ENCODE measurements at regions not wholly inside any gene's neighbourhood (a gene's known extent, or its start where the extent isn't known, plus 50 kb on each side); places are given as distances from the start of the nearest gene placed in this dataset.
A peak's percentile ranks its signal among the peaks of the same experiment; 100 is the strongest.
"Not testable (repeated sequence)": the region's sequence is repeated elsewhere in the genome, so short reads cannot be mapped to it uniquely, and the experiment has no call there.

DNA sequence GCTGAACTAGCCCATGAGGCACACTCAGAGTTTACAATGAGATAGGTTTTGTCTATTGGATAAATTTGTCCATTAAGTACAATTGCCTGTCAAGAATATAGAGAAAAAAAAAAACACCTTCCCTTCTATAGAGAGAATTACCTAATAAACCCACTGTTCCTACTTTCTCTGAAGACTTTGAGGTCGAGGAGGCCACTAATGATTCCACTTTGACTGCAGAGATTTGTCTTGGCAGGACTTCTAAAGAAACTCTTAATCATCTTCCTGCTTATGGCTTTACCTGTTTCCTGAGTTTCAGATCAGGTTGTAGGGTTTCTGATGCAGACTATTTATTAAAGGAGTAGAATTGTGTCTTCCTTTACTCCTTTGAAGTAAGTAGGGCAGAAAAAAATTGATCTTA is 342.4 kb upstream of the KCNMB2 start:
- DNase-seq: no peak

DNA sequence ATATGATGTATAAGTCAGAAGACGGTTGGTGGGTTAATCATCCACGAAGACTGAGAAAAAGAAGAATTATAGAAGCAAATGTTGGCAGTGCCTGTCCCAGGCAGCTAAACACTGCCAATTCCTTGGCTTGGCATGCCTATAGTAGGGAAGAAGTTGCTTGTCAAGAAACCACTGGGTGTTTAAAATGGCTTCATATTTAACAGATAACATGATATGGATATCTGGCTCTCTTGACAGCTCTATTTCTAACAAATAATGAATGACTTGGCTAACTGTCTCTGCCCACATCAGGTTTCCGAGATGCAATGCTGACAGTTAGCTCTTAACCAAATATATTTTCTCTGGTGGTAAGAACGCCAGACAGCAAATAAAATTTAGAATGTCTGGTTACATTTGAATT is 341.7 kb upstream of the KCNMB2 start:
- no peak for DNase-seq

DNA sequence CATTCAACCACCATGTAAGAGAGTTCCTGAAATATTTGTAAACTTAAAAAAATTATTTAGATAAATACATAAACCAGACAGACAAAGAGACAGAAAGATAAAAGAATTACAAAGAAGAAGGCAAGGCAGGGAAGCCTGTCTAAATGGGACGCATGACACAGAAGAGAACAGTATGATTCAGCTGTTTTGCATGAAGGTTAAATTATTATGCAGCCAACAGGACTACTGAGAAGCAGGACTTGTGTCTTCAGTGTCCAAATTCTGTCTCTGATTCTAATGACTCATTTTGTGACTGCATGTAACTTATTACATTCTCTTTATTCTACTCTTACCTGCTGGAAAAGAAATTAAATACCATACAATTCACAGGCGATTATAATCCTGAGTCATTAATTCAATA is 340.4 kb upstream of the KCNMB2 start:
- no peak for DNase-seq

DNA sequence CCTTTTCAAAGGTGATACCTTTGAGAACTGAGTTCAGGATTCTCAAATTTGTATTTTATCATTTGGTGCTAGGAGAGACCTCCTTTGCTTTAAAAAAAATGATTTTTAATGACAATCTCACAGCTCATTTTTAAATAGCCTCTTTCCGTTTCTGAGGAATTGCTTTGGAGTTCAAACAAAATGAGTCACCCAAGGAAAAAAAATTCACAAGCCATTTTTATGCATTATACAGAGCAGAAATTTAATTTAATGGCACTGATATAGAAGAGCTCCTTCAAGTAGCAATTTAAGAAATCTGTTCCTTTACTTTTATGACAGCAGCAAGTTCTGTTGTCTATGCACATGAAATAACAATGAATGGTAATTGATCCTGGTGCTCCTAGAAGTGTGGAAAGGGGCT is 337.9 kb upstream of the KCNMB2 start:
- DNase-seq: no peak

DNA sequence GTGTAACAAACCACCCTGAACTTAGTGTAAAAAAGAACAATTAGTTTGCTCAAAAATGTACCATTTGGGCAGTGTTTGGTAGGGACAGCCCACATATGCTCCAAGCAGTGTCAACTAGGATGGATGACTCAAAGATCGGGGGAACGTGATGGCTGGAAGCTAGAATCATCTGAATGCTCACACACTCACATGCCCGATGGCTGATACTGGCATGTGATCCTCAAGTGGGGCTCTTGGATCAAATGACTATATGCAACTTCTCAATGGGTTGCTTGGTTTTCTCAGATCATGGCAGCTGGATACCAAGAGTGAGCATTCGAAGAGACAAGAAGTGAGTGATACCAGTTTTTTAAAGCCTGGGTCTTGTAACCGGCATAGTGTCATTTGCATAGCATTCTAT is 335.9 kb upstream of the KCNMB2 start:
- DNase-seq: no peak

DNA sequence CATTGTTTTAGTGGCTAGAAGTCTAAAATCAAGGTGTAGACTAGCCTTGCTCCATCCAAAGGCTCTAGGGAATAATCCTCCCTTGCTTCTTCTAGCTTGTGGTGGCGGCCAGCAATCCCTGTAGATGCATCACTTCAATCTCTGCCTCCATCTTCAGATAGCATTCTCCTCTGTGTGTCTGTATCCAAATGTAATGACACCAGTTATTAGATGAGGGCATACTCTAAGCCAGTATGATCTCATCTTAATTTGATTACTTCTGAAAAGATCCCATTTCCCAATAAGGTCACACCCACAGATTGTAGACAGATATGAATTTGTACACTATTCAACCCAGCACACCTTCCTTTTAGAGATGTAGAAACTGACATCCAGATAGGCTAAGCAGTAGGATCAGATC is 334.5 kb upstream of the KCNMB2 start:
- no peak for DNase-seq

DNA sequence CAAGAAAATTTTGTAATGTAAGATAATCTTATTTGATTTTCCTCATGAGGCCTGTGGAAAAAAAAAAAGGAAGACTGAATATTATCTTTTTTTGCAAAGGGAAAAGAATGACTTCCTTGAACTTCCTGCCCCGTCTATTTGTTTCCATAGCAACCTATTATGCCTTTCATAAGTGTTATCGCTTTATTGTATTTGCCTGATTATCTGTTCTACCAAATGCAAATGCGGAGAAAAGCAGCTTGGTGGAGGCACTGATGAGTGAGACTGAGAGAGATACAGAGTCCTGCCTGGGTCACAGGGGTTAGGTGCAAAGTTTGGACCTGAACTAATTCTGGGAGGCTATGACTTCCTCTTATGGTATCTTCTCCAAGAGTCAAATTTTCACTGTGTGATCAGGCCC is 334.0 kb upstream of the KCNMB2 start:
- DNase-seq: no peak

DNA sequence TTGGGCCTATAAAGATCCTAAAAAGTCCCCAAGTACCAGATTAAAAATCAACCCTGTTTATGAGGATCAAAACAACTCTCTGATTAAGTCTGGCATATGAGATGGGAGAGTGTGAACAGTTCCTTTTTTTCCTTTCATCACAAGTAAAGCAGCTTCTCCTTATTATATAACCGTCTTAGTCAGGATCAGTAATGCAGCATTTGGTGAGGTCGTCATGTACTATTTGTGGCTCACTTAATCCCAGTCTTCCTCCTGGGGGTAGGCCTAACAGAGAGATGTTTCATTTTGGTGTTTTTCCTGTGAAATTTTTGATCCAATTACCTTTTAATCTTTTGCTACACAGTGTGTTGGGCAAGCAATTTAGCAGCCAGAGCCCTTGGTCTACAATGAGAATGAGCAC is 333.1 kb upstream of the KCNMB2 start:
- peak in 1 of 2 donors; percentile 41 for DNase-seq

DNA sequence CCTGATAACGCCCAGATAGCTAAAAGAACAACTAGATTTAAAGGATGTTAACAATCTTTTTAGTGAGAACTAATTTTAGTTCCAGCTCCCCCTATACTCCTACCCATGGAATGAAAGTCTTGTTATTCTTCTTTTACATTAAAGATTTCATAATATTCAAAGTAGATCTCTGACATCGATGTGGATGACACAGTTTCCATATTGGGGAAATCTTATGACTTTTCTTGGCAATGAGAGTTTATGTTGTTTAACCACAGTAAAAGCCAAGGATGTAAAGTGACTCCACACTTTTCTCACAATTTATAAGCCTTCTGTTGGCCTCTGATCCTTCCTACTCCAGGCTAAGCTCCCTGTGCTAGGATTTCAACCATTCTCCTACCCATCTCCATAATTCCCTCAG is 332.6 kb upstream of the KCNMB2 start:
- DNase-seq: no peak

DNA sequence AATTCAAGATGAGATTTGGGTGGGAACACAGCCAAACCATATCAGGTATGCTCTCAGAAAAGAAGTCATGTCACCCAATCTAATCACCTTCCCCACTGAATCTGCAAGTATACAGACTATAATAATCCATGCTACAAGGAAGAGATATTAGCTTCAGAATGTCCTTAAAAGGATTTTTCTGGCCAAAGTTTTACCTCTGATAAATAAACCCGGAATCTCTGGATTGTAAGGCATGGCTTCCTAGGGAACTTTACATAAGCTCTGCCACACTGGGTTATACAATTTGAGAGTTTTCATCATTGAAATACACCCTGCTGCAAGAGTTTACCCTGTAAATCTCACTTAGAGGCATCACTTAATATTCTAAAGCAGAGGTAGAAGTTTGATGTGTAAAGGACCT is 330.5 kb upstream of the KCNMB2 start:
- no peak for DNase-seq

DNA sequence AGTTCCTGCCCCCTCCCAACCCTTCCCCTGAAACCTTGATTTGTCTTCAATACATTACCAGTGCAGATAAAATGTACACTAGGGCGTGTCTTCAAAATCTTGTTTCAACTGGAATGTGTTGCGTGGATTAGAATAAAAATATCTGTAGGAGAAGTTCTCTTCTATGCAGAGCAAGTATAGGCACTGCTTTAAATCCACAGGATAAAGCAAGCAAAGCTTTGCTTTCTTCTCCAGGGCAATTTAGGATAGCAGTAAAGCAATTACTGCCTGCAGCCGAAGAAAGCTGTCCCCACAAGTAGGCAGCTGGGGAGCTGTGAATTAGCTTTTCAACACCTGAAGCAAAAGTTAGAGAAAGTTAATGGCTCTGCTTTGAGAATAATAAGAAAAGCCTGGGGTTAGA is 329.7 kb upstream of the KCNMB2 start:
- no peak for DNase-seq

DNA sequence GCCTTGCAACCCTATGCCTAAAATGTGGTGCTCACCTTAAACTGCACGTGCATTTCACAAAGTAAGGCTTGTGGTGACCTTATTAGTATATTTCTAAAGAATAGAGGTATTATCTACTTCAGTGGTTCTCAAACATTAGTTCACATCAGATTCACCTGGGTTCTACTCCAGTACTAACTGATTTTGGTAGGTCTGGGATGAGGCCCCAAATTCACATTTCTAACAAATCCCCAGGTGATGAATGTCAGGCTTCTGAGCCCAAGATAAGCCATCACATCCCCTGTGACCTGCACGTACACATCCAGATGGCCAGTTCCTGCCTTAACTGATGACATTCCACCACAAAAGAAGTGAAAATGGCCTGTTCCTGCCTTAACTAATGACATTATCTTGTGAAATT is 329.1 kb upstream of the KCNMB2 start:
- DNase-seq: not testable (repeated sequence)

DNA sequence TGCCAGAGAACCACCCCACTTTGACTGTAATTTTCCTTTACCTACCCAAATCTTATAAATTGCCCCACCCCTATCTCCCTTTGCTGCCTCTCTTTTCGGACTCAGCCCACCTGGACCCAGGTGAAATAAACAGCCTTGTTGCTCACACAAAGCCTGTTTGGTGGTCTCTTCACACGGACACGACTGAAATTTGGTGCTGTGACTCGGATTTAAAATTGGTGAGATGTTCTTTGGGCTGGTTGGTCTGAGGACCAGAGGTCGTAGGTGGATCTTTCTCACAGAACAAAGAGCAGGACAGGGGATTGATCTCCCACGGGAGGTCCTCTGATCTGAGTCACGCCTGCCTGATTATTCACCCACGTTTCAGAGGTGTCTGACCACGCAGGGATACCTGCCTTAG is 328.6 kb upstream of the KCNMB2 start:
- DNase-seq: not testable (repeated sequence)

DNA sequence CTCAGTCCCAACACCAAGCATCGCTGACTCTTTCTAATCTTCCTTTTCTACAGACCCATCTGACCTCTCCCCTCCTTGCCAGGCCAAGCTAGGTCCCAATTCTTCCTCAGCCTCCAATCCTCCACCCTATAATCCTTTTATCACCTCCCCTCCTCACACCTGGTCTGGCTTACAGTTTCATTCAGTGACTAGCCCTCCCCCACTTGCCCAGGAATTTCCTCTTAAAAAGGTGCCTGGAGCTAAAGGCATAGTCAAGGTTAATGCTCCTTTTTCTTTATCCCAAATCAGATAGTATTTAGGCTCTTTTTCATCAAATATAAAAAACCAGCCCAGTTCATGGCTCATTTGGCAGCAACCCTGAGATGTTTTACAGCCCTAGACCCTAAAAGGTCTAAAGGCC is 327.1 kb upstream of the KCNMB2 start:
- DNase-seq: not testable (repeated sequence)

DNA sequence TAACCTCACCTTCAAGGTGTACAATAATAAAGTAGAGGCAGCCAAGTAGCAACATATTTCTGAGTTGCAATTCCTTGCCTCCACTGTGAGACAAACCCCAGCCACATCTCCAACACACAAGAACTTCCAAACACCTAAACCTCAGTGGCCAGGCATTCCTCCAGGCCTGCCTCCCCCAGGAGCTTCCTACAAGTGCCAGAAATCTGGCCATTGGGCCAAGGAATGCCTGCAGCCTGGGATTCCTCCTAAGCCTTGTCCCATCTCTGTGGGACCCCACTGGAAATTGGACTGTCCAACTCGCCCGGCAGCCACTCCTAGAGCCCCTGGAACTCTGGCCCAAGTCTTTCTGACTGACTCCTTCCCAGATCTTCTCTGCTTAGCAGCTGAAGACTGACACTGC is 326.6 kb upstream of the KCNMB2 start:
- DNase-seq: not testable (repeated sequence)

DNA sequence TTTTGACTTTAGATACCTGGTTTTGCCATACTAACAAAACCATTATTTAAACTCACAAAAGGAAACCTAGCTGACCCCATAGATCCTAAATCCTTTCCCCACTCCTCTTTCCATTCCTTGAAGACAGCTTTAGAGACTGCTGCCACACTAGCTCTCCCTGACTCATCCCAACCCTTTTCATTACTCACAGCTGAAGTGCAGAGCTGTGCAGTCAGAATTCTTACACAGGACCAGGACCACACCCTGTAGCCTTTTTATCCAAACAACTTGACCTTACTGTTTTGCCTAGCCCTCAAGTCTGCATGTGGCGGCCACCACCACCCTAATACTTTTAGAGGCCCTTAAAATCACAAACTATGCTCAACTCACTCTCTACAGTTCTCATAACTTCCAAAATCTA is 325.1 kb upstream of the KCNMB2 start:
- not testable (repeated sequence) for DNase-seq

DNA sequence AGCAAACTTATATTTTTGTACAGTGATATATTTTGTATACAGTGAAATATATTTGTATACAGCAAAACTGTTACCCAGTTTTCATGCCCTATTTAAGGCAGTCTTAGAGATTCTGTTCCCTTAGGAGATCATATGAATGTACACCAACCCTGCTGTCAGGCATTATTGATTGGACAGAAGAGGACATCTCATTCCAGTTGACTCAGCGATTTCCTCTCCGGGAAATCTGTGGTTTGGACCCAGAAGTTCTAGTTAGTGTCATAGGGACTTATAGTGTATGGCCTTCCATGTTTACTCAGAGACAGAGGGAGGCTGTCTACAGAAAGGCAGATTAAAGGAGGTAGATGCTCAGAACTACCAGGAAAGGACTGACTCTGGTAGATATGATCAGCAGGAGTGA is 318.8 kb upstream of the KCNMB2 start:
- DNase-seq: no peak

DNA sequence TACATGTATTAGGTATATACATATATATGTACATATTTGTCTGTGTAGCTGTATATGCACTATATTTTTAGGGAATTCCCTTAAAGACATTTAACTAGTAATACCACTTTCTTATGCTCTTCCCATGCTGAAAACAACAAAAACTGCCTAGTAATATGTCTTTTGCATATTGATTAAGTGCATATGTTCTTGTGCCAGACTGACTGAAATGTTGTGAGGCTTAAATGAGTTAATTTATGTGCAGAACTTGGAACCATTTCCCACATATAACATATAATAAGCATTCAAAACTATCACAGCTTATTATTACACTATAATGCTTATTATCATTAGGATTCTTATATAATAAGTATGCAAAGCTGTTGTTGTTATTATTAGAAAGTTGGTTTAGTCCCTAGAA is 318.0 kb upstream of the KCNMB2 start:
- DNase-seq: no peak

DNA sequence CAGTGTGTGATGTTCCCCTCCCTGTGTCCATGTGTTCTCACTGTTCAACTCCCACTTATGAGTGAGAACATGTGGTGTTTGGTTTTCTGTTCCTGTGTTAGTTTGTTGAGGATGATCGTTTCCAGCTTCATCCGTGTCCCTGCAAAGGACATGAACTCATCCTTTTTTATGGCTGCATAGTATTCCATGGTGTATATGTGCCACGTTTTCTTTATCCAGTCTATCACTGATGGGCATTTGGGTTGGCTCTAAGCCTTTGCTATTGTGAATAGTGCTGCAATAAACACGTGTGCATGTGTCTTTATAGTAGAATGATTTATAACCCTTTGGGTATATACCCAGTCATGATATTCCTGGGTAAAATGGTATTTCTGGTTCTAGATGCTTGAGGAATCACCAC is 316.6 kb upstream of the KCNMB2 start:
- not testable (repeated sequence) for DNase-seq

DNA sequence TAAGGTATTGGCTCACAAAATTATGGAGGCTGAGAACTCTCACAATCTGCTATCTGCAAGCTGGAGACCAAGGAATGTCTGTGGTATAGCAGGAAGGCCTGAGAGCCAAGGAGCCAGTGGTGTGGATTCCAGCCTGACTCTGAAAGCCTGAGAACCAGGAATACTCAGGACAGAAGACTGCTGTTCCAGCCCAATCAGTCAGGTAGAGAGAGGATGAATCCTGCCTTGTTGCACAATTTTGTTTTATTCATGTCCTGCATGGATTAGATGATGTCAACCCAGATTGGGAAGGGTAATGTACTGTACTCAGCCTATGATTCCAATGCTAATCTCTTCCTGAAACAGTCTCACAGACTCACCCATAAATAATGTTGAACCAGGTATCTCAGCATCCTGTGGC is 312.4 kb upstream of the KCNMB2 start:
- no peak for DNase-seq

DNA sequence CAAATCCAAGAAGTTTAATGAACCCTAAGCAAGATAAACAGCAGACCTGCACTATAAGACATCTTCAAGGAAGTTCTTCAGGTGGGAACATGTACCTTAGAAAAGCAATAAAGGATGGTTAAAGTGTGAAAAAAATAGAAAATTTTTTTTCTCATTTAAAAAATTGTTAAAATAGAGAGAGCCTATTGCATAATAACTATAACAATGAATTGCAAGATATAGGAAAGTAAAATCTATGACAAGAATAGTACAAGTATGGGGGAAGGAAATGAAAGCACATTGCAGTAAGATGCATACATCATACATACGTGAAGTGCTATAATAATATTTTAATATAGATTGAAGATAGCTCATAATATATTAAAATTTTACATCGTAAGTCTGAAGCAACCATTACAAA is 310.1 kb upstream of the KCNMB2 start:
- DNase-seq: no peak

DNA sequence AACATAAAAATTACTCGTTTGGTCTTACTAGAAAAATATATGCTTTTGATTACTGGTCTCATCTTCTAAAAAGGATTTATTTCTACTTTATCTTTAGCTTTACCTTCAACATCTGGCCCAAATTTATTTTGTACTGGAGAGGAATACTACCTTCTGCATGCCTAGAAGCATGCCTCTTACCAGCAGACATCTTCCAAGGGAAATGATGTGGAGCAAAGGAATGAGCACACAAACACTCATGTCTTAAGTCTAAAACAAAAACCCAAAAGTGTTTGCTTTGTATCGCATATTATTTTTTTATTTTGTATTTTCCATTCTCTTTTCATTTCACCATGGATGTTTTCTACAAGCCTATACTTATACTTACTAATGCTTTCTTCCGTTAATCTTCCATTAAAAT is 304.6 kb upstream of the KCNMB2 start:
- DNase-seq: no peak

DNA sequence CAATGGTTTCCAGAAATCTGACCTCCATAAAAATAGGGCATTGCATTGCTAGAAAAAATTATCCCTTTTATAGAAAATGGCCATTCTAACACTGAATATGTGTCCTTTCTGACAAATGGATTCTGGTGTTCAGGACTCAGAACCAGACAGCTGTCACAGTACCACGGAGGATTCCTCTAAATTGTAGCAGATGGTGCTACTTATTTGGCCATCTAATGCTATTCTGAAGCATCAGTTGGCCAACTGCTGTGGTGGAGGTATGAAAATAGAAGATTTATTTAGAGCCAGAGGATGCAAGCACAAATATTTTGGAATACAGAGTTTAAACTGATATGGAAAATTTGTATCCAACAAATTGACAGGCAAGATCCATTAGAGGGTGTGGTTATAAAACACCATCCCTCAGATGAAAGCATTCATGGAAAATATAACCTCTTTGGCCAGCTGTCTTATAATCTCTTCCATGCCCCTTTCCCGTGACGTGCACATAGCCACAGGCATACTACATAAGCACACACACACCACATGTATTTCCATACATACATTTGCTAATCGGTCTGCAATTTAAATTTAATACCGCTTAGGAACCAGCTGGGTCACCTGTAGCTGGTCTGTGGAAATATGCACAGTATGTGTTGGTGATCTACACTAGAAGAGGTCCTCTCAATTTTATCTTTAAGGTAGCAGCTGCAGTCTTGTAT is 302.7 kb upstream of the KCNMB2 start:
- DNase-seq: no peak

DNA sequence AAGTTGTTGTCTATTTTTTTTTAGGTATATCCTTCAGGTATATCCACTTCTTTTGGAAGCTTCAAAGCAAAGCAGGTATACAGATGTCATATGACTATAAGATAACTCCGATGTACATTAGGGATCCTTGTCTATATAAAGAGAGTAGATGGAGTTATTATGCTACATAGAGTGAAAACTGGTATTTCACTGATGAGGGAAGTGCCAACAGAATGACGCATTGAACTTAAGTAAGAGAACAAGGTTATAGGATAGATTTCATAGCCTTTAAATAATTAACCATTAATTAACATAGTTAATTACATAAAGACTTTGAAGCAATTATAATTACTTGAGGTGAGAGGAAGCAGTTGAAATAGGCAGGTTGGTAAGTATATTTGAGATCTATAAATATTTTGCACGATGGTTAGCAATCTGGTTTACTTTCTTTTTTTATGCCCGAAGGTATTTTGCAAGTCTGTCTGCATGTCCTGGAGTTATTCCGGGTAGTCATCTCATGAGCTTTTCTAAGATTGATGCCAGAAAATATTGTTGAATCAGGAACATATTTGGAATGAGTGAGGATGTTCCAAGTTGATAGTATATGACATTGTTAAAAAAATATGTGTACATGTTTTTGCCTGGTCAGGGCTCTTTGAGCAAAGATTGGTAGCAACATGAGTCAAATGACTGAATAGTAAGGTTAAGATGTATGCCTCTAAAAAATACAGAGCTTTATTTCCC is 299.5 kb upstream of the KCNMB2 start:
- DNase-seq: no peak

DNA sequence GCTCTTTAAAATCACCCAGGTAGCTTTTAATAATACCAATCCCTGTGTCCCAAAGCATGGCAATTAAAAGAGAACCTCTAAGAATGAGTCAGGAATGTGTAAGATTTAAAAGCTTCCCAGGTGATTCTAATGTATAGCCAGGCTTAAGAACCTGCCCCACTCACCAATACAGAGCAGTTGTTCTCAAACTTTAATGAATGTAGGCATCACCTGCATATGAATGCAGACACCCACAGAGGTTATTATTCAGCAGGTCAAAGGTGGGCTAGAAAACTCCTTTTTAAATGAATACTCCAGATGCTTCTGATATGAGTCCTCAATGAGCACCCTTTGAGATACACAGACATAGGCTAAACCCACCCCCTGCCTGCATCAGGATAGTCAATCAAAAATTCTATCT is 298.1 kb upstream of the KCNMB2 start:
- DNase-seq: no peak

Data from hippocampal formation (tissue), 2 donors.